GM12865 (cell line): ENCODE measurements at regions not wholly inside any gene's neighbourhood (a gene's known extent, or its start where the extent isn't known, plus 50 kb on each side); places are given as distances from the start of the nearest gene placed in this dataset.
"Not testable (repeated sequence)": the region's sequence is repeated elsewhere in the genome, so short reads cannot be mapped to it uniquely, and the experiment has no call there.

Experiments
- DNase-seq: peaks from one replicate; pipeline ENCODE4 v3.0.0; 2010; ENCODE audit warnings: low read depth
- H3K4me3 ChIP-seq: 2 replicates; pipeline ENCODE4 v1.5.1; 2011; ENCODE audit warnings: mild to moderate bottlenecking, low read depth, low read length, control low read depth
- TF ChIP-seq, protein P1 (sequence below): IDR thresholded peaks from 2 replicates; pipeline ENCODE4 v1.5.1; 2011; ENCODE audit warnings: low read length, control low read depth, low read depth, inconsistent platforms; ENCODE audit not compliant: insufficient read depth; ENCODE audit errors: missing control alignments

DNA sequence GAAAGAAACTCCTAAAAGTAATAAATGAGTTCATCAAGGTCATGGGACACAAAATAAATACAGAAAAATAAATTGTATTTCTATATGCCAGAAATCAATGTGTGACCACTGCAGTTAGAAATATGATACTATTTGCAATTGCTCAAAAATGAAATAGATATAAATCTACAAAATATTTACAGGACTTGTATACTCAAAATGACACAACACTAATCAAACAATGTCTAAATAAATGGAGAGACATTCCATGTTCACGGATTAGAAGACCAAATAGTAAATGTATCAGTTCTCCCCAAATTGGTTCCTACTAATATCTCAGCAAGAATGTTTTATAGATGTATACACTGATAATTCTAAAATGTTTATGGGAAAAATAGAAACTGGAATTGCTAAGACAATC is 345.3 kb downstream of the NR2F1-AS1 start:
- H3K4me3 ChIP-seq: no peak overlapping the region
- no peak for DNase-seq
- TF ChIP-seq, protein P1, sequence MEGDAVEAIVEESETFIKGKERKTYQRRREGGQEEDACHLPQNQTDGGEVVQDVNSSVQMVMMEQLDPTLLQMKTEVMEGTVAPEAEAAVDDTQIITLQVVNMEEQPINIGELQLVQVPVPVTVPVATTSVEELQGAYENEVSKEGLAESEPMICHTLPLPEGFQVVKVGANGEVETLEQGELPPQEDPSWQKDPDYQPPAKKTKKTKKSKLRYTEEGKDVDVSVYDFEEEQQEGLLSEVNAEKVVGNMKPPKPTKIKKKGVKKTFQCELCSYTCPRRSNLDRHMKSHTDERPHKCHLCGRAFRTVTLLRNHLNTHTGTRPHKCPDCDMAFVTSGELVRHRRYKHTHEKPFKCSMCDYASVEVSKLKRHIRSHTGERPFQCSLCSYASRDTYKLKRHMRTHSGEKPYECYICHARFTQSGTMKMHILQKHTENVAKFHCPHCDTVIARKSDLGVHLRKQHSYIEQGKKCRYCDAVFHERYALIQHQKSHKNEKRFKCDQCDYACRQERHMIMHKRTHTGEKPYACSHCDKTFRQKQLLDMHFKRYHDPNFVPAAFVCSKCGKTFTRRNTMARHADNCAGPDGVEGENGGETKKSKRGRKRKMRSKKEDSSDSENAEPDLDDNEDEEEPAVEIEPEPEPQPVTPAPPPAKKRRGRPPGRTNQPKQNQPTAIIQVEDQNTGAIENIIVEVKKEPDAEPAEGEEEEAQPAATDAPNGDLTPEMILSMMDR: no peak

DNA sequence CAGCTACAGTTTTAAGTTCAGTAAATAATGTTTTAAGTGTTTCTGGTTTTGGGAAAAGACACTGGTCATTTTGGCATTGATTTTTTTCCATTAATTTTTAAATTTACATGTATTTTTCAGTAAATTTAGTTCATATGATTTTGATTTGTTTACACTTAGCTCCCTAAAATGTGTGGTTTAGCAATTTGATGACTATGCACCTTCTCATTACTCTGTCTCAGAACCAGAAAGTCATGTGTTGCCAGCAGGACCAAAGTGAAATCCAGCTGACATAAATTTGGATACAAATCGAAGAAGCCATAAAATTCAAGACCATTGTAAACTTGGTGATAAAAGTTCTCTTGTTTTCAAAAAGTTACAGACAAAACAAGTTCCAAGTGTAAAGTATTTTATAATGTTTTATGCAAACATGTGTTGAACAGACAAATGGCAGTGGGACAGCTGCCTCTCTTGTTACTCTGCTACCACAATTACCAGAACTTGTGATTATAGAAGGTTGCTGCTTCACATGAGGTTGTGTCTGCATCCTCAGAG is 354.8 kb downstream of the NR2F1-AS1 start:
- H3K4me3 ChIP-seq: no peak overlapping the region
- no peak for DNase-seq
- TF ChIP-seq, protein P1: no peak

GRCh38 chr5:93225748-93226147 is 355.3 kb downstream of the NR2F1-AS1 start:
- no peak for DNase-seq
- TF ChIP-seq, protein P1: no peak
- no peak overlapping the region for H3K4me3 ChIP-seq

GRCh38 chr5:93224624-93225023 is 356.4 kb downstream of the NR2F1-AS1 start:
- no peak overlapping the region for H3K4me3 ChIP-seq
- TF ChIP-seq, protein P1: no peak
- DNase-seq: no peak

GRCh38 chr5:93221773-93222172 is 359.2 kb downstream of the NR2F1-AS1 start:
- TF ChIP-seq, protein P1: no peak
- no peak overlapping the region for H3K4me3 ChIP-seq
- DNase-seq: no peak

GRCh38 chr5:93220431-93220830 is 360.6 kb downstream of the NR2F1-AS1 start:
- H3K4me3 ChIP-seq: no peak overlapping the region
- TF ChIP-seq, protein P1: no peak
- no peak for DNase-seq

GRCh38 chr5:93219641-93220145 is 361.3 kb downstream of the NR2F1-AS1 start:
- TF ChIP-seq, protein P1: no peak
- no peak for DNase-seq

GRCh38 chr5:93213111-93213794 is 367.8 kb downstream of the NR2F1-AS1 start:
- DNase-seq, H3K4me3 ChIP-seq: not testable (repeated sequence)

More at GRCh38 chr5:93219641-93220145, 361.3 kb downstream of the NR2F1-AS1 start:
- no peak overlapping the region for H3K4me3 ChIP-seq
